HG03135 (cell line): ENCODE measurements at regions not wholly inside any gene's neighbourhood (a gene's known extent, or its start where the extent isn't known, plus 50 kb on each side); places are given as distances from the start of the nearest gene placed in this dataset.
"Not testable (repeated sequence)": the region's sequence is repeated elsewhere in the genome, so short reads cannot be mapped to it uniquely, and the experiment has no call there.

Experiments
- ATAC-seq: cut with Tn5 transposase; IDR thresholded peaks from one replicate; pipeline ENCODE4 v1.9.1; 2021; ENCODE audit warnings: mild to moderate bottlenecking, moderate library complexity; ENCODE audit not compliant: unreplicated experiment

- no peak for ATAC-seq
Measured at GRCh38 chr5:174610968-174611367, 113.4 kb upstream of the MSX2 start.

- no peak for ATAC-seq
Measured at GRCh38 chr5:174612686-174613085, 111.7 kb upstream of the MSX2 start.

- no peak for ATAC-seq
Measured at GRCh38 chr5:174614500-174615135, 109.8 kb upstream of the MSX2 start.

GRCh38 chr5:174616036-174616435 is 108.3 kb upstream of the MSX2 start:
- ATAC-seq: no peak

- no peak for ATAC-seq
Measured at GRCh38 chr5:174617285-174617684, 107.1 kb upstream of the MSX2 start.

GRCh38 chr5:174617910-174618309 is 106.5 kb upstream of the MSX2 start:
- no peak for ATAC-seq

- ATAC-seq: no peak
Measured at GRCh38 chr5:174618589-174618988, 105.8 kb upstream of the MSX2 start.

- no peak for ATAC-seq
Measured at GRCh38 chr5:174622067-174622466, 102.3 kb upstream of the MSX2 start.

- ATAC-seq: no peak
Measured at GRCh38 chr5:174623018-174623417, 101.4 kb upstream of the MSX2 start.

- ATAC-seq: no peak
Measured at GRCh38 chr5:174623433-174624019, 100.9 kb upstream of the MSX2 start.

GRCh38 chr5:174624733-174625522 is 99.5 kb upstream of the MSX2 start:
- no peak for ATAC-seq

- ATAC-seq: no peak
Measured at GRCh38 chr5:174625591-174626350, 98.6 kb upstream of the MSX2 start.

GRCh38 chr5:174626369-174626920 is 97.9 kb upstream of the MSX2 start:
- no peak for ATAC-seq

- no peak for ATAC-seq
Measured at GRCh38 chr5:174636094-174636493, 88.3 kb upstream of the MSX2 start.

GRCh38 chr5:174642816-174643405 is 81.5 kb upstream of the MSX2 start:
- ATAC-seq: no peak

- no peak for ATAC-seq
Measured at GRCh38 chr5:174644436-174644835, 79.9 kb upstream of the MSX2 start.

- ATAC-seq: no peak
Measured at GRCh38 chr5:174644923-174645322, 79.5 kb upstream of the MSX2 start.

- no peak for ATAC-seq
Measured at GRCh38 chr5:174645677-174646076, 78.7 kb upstream of the MSX2 start.

- not testable (repeated sequence) for ATAC-seq
Measured at GRCh38 chr5:174648618-174649017, 75.8 kb upstream of the MSX2 start.

GRCh38 chr5:174649391-174649790 is 75.0 kb upstream of the MSX2 start:
- no peak for ATAC-seq

- no peak for ATAC-seq
Measured at GRCh38 chr5:174654442-174654841, 69.9 kb upstream of the MSX2 start.
